Coronary artery (tissue), 2 donors: ENCODE measurements at regions not wholly inside any gene's neighbourhood (a gene's known extent, or its start where the extent isn't known, plus 50 kb on each side); places are given as distances from the start of the nearest gene placed in this dataset.
A peak's percentile ranks its signal among the peaks of the same experiment; 100 is the strongest.
"Not testable (repeated sequence)": the region's sequence is repeated elsewhere in the genome, so short reads cannot be mapped to it uniquely, and the experiment has no call there.

ENCODE experiments used
- DNase-seq: peaks from one replicate; pipeline ENCODE4 v3.0.0-alpha.2; 2017; ENCODE audit warnings: low spot score
- H3K27ac ChIP-seq, 2 donors: fragments of 200-600 bp; sonication (generic); one replicate each; pipeline ENCODE4 v1.5.1; 2016 to 2019
- H3K4me3 ChIP-seq: fragments of 200-600 bp; sonication (generic); 2 replicates; pipeline ENCODE4 v1.5.1; 2016; ENCODE audit warnings: mild to moderate bottlenecking, moderate library complexity
- TF ChIP-seq, protein P1 (sequence below): fragments of 200-600 bp; sonication (generic); IDR thresholded peaks from one replicate; pipeline ENCODE4 v1.5.1; 2019; ENCODE audit warnings: antibody characterized with exemption

- TF ChIP-seq, protein P1, sequence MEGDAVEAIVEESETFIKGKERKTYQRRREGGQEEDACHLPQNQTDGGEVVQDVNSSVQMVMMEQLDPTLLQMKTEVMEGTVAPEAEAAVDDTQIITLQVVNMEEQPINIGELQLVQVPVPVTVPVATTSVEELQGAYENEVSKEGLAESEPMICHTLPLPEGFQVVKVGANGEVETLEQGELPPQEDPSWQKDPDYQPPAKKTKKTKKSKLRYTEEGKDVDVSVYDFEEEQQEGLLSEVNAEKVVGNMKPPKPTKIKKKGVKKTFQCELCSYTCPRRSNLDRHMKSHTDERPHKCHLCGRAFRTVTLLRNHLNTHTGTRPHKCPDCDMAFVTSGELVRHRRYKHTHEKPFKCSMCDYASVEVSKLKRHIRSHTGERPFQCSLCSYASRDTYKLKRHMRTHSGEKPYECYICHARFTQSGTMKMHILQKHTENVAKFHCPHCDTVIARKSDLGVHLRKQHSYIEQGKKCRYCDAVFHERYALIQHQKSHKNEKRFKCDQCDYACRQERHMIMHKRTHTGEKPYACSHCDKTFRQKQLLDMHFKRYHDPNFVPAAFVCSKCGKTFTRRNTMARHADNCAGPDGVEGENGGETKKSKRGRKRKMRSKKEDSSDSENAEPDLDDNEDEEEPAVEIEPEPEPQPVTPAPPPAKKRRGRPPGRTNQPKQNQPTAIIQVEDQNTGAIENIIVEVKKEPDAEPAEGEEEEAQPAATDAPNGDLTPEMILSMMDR, result no peak
- no peak overlapping the region for H3K4me3 ChIP-seq
- H3K27ac ChIP-seq, result no peak overlapping the region
- DNase-seq, result no peak
These were observed 97.4 kb upstream of the UGP2 start for GRCh38 chr2:63743982-63744966.

DNA sequence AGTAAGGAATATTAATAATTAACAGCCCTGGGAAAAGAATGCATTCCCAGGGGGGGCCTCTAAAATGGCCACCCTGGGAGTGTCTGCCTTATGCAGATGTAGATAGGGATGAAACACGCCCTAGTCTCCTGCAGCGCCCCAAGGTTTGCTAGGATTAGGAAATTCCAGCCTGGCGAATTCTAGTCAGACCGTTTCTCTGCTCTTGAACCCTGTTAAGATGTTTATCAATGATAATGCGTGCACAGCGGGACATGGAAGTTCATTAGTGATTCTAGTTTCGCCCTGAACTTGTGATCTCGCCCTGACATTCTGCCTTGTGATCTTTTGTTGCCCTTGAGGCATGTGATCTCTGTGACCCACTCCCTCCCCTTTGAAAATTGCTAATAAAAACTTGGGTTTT, 95.1 kb upstream of the UGP2 start:
- not testable (repeated sequence) for DNase-seq, H3K27ac ChIP-seq, H3K4me3 ChIP-seq

DNA sequence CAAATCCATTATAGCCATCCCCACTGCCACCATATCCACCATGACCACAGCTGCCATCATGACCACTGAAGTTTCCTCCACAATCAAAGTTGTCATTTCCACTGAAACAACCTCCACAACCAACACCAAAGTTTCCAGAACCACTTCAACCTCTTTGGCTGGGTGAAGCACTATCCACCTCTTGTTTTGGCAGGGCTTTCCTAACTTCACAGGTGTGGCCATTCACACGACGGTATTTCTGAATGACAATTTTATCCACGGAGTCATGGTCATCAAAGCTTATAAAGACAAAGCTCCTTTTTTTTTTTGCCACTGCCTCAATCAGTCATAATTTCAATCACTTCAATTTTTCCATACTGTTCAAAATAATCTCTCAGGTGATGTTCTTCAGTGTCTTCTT, 89.8 kb upstream of the UGP2 start:
- DNase-seq, result no peak
- TF ChIP-seq, protein P1, result no peak
- no peak overlapping the region for H3K4me3 ChIP-seq
- H3K27ac ChIP-seq, result no peak overlapping the region

- DNase-seq, result no peak
- no peak overlapping the region for H3K27ac ChIP-seq
- TF ChIP-seq, protein P1, result no peak
- H3K4me3 ChIP-seq, result no peak overlapping the region
These were observed 86.5 kb upstream of the UGP2 start for GRCh38 chr2:63755216-63755615.

DNA sequence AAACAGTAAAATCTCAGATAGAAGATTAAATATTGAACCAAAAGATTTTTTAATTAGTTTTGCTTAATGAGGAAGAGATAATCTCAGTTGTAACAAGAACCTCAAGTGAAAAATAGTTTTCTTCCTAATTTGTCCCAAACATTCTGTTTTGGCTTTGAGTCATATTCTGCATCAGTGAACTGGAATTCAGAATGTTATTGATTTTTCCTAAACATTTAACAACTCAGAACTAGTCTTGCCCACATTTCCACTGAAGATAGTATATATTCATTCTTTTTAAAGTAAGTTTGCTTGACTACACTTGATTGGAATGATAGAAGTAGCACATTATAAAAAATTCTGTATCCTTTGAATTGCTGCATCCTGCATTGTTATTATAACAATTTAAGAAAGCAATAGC, 85.7 kb upstream of the UGP2 start:
- DNase-seq, result no peak
- H3K27ac ChIP-seq, result no peak overlapping the region
- TF ChIP-seq, protein P1, result no peak
- H3K4me3 ChIP-seq, result no peak overlapping the region

- peak overlapping the region; percentile 40 to 46 for H3K27ac ChIP-seq
- DNase-seq, result no peak
- TF ChIP-seq, protein P1, result no peak
- H3K4me3 ChIP-seq, result no peak overlapping the region
These were observed 78.2 kb upstream of the UGP2 start for GRCh38 chr2:63763391-63763941.

- TF ChIP-seq, protein P1, result no peak
- H3K27ac ChIP-seq, result peak overlapping the region in 1 of 2 donors; percentile 25
- no peak for DNase-seq
These were observed 77.1 kb upstream of the UGP2 start for GRCh38 chr2:63764630-63765029.

More at GRCh38 chr2:63764630-63765029, 77.1 kb upstream of the UGP2 start:
- no peak overlapping the region for H3K4me3 ChIP-seq
